H1 (cell line): ENCODE measurements at regions not wholly inside any gene's neighbourhood (a gene's known extent, or its start where the extent isn't known, plus 50 kb on each side); places are given as distances from the start of the nearest gene placed in this dataset.
"Not testable (repeated sequence)": the region's sequence is repeated elsewhere in the genome, so short reads cannot be mapped to it uniquely, and the experiment has no call there.

Source experiments
- CTCF ChIA-PET: fragments of 300-600 bp; sonication (Branson Sonifier 250); formaldehyde crosslinking; loops from one replicate; lab custom pipeline; 2021; ENCODE audit not compliant: partially characterized antibody; lab: Charles Lee
- POLR2A ChIA-PET: fragments of 300-600 bp; sonication (Branson Sonifier 250); formaldehyde crosslinking; loops from one replicate; lab custom pipeline; 2021; ENCODE audit warnings: inconsistent platforms; ENCODE audit not compliant: partially characterized antibody; lab: Charles Lee
- DNase-seq, 2 experiments: peaks; one replicate each; pipeline versions ENCODE4 v3.0.0 to v3.0.0-alpha.2; 2010 to 2022; ENCODE audit warnings: low spot score in 2 of 2, low read depth in 1 of 2, mixed read lengths in 1 of 2
- FAIRE-seq: peaks from 2 replicates; lab custom pipeline; 2011; peaks lifted over from hg19 to GRCh38; lab: Jason Lieb, UNC
- H2AFZ ChIP-seq: 2 replicates; pipeline ENCODE4 v1.8.1; 2012; ENCODE audit warnings: low read length, inconsistent platforms
- H2AK5ac ChIP-seq: 2 replicates; pipeline ENCODE4 v1.6.1; 2013; ENCODE audit warnings: low read depth, low read length
- H2BK120ac ChIP-seq: replicated peaks from 2 replicates; pipeline ENCODE3; 2013; ENCODE audit warnings: low read depth, low read length, inconsistent platforms
- H2BK12ac ChIP-seq: 2 replicates; pipeline ENCODE4 v1.6.1; 2013; ENCODE audit warnings: low read depth, low read length
- H2BK15ac ChIP-seq: 2 replicates; pipeline ENCODE4 v1.6.1; 2013; ENCODE audit warnings: low read length
- H2BK20ac ChIP-seq: 2 replicates; pipeline ENCODE4 v1.6.1; 2013; ENCODE audit warnings: low read length
- H2BK5ac ChIP-seq: 2 replicates; pipeline ENCODE4 v1.6.1; 2013; ENCODE audit warnings: low read depth, low read length
- H3K14ac ChIP-seq: 2 replicates; pipeline ENCODE4 v1.6.1; 2013; ENCODE audit warnings: inconsistent platforms; ENCODE audit not compliant: insufficient read length
- H3K18ac ChIP-seq: 2 replicates; pipeline ENCODE4 v1.6.1; 2013; ENCODE audit warnings: low read length; ENCODE audit errors: extremely low read depth
- H3K23ac ChIP-seq: 2 replicates; pipeline ENCODE4 v1.6.1; 2013; ENCODE audit warnings: inconsistent platforms; ENCODE audit not compliant: insufficient read length
- H3K23me2 ChIP-seq: 2 replicates; pipeline ENCODE4 v1.6.1; 2013; ENCODE audit warnings: low read depth, low read length
- H3K27ac ChIP-seq: 2 replicates; pipeline ENCODE4 v1.6.1; 2011; ENCODE audit warnings: low read depth, low read length, inconsistent platforms
- H3K27me3 ChIP-seq, 4 experiments: replicated peaks in 1 of 4; 1 replicate in 1 of 4; 2 replicates in 3 of 4; pipeline versions ENCODE4 v1.6.1 to v1.8.1; 2011 to 2013; ENCODE audit warnings: low read length in 3 of 4, mild to moderate bottlenecking in 3 of 4, inconsistent platforms in 2 of 4, mixed read lengths in 2 of 4, moderate library complexity in 1 of 4; ENCODE audit not compliant: control insufficient read depth in 3 of 4, insufficient read depth in 3 of 4; ENCODE audit errors: extremely low read depth in 1 of 4
- H3K36me3 ChIP-seq, 4 experiments: 2 replicates each; pipeline versions ENCODE4 v1.6.1 to v1.8.1; 2011 to 2013; ENCODE audit warnings: mild to moderate bottlenecking in 4 of 4, low read length in 3 of 4, moderate library complexity in 2 of 4, control low read depth in 1 of 4, inconsistent platforms in 1 of 4; ENCODE audit not compliant: insufficient read depth in 4 of 4, control insufficient read depth in 2 of 4
- H3K4ac ChIP-seq: replicated peaks from 2 replicates; pipeline ENCODE3; 2013; ENCODE audit warnings: low read length, low read depth, mixed read lengths, inconsistent platforms; ENCODE audit not compliant: insufficient read length
- H3K4me1 ChIP-seq, 4 experiments: replicated peaks in 1 of 4; 1 replicate in 1 of 4; 2 replicates in 3 of 4; pipeline versions ENCODE4 v1.6.1 to v1.8.1; 2011 to 2013; ENCODE audit warnings: low read length in 3 of 4, inconsistent platforms in 2 of 4, mixed read lengths in 1 of 4; ENCODE audit not compliant: insufficient read depth in 4 of 4, control insufficient read depth in 3 of 4
- H3K4me2 ChIP-seq, 2 experiments: 2 replicates each; pipeline versions ENCODE4 v1.6.1 to v1.8.1; 2011 to 2013; ENCODE audit warnings: low read depth in 2 of 2, low read length in 2 of 2, control low read depth in 1 of 2, inconsistent platforms in 1 of 2, mild to moderate bottlenecking in 1 of 2; ENCODE audit not compliant: insufficient read depth in 1 of 2
- H3K4me3 ChIP-seq, 4 experiments: fragments of 200-600, 300-600 bp in 1 of 4; sonication (generic), shearing (Covaris generic), sonication (Bioruptor Twin) in 1 of 4; 2 replicates each; pipeline versions ENCODE4 v1.5.1 to v1.8.1; 2011 to 2016; ENCODE audit warnings: low read length in 4 of 4, low read depth in 3 of 4, control low read depth in 2 of 4, inconsistent platforms in 2 of 4, mild to moderate bottlenecking in 2 of 4, mixed read lengths in 1 of 4, moderate library complexity in 1 of 4; ENCODE audit not compliant: insufficient read depth in 2 of 4; ENCODE audit errors: extremely low read depth in 1 of 4
- H3K56ac ChIP-seq: replicated peaks from 2 replicates; pipeline ENCODE3; 2013; ENCODE audit warnings: low read depth, mild to moderate bottlenecking, mixed read lengths, low read length, inconsistent platforms; ENCODE audit not compliant: insufficient read length
- H3K79me1 ChIP-seq: 2 replicates; pipeline ENCODE4 v1.6.1; 2013; ENCODE audit warnings: low read depth, low read length, control low read depth
- H3K79me2 ChIP-seq, 2 experiments: 2 replicates each; pipeline versions ENCODE4 v1.6.1 to v1.8.1; 2012 to 2013; ENCODE audit warnings: low read length in 2 of 2, mild to moderate bottlenecking in 2 of 2, inconsistent platforms in 1 of 2; ENCODE audit not compliant: insufficient read depth in 2 of 2, control insufficient read depth in 1 of 2
- H3K9ac ChIP-seq, 4 experiments: replicated peaks in 1 of 4; 1 replicate in 1 of 4; 2 replicates in 3 of 4; pipeline versions ENCODE4 v1.6.1 to v1.8.1; 2011 to 2013; ENCODE audit warnings: low read depth in 3 of 4, low read length in 3 of 4, control low read depth in 2 of 4, mild to moderate bottlenecking in 2 of 4, moderate library complexity in 2 of 4, inconsistent platforms in 1 of 4; ENCODE audit errors: extremely low read depth in 1 of 4
- H3K9me3 ChIP-seq, 2 experiments: 2 replicates each; pipeline versions ENCODE4 v1.6.1 to v1.8.1; 2012 to 2013; ENCODE audit warnings: mild to moderate bottlenecking in 2 of 2, moderate library complexity in 2 of 2, control low read depth in 1 of 2, inconsistent platforms in 1 of 2, low read depth in 1 of 2, low read length in 1 of 2, mixed read lengths in 1 of 2; ENCODE audit not compliant: insufficient read depth in 2 of 2
- H4K20me1 ChIP-seq, 2 experiments: replicated peaks in 1 of 2; 2 replicates each; pipeline versions ENCODE3 to v1.8.1; 2011 to 2013; ENCODE audit warnings: inconsistent platforms in 2 of 2, low read length in 2 of 2, mild to moderate bottlenecking in 1 of 2; ENCODE audit not compliant: insufficient read depth in 2 of 2, control insufficient read depth in 1 of 2
- H4K5ac ChIP-seq: 2 replicates; pipeline ENCODE4 v1.6.1; 2013; ENCODE audit warnings: low read length, low read depth, mixed read lengths, inconsistent platforms; ENCODE audit not compliant: insufficient read length
- H4K8ac ChIP-seq: 2 replicates; pipeline ENCODE4 v1.8.0; 2013; ENCODE audit warnings: mild to moderate bottlenecking, moderate library complexity, low read length, inconsistent platforms; ENCODE audit not compliant: insufficient read depth; ENCODE audit errors: extremely low read depth
- H4K91ac ChIP-seq: replicated peaks from 2 replicates; pipeline ENCODE3; 2013; ENCODE audit warnings: low read length, mixed read lengths, inconsistent platforms; ENCODE audit not compliant: insufficient read length
- WGBS, 2 experiments: shearing (Covaris generic) in 1 of 2; methylation state at CpG; one replicate each; pipeline versions ENCODE4 v1.1.6 to v1.1.7; 2013 to 2015; ENCODE audit warnings: low lambda C conversion rate in 2 of 2, mixed read lengths in 2 of 2, inconsistent platforms in 1 of 2, low coverage in 1 of 2, missing lambda C conversion rate in 1 of 2; ENCODE audit not compliant: insufficient replicate concordance in 2 of 2, insufficient coverage in 1 of 2, insufficient read length in 1 of 2; ENCODE audit errors: extremely low coverage in 1 of 2, missing lambda C conversion rate in 1 of 2; 5-methylcytosine and 5-hydroxymethylcytosine counted together

GRCh38 chr1:104288322-104288721 is 538.6 kb downstream of the AMY1C start:
- H3K79me1 ChIP-seq, H2AK5ac ChIP-seq, H2AFZ ChIP-seq, H3K4me2 ChIP-seq, H3K79me2 ChIP-seq, H2BK15ac ChIP-seq, H2BK12ac ChIP-seq, H3K27ac ChIP-seq, POLR2A ChIA-PET, H3K27me3 ChIP-seq, H4K5ac ChIP-seq, H3K4me3 ChIP-seq, H3K4ac ChIP-seq, H3K36me3 ChIP-seq, H3K56ac ChIP-seq, H4K20me1 ChIP-seq, H3K9ac ChIP-seq, H2BK20ac ChIP-seq, H4K91ac ChIP-seq, H2BK5ac ChIP-seq, H3K9me3 ChIP-seq, H3K14ac ChIP-seq, H3K23me2 ChIP-seq, FAIRE-seq, H2BK120ac ChIP-seq, H4K8ac ChIP-seq, CTCF ChIA-PET, H3K4me1 ChIP-seq, H3K18ac ChIP-seq, DNase-seq, H3K23ac ChIP-seq: not testable (repeated sequence)
- WGBS, 2 experiments, result 95% methylated on average over 4 of the region's 4 CpGs; no CpG with 5 or more reads in 1 of the 2 experiments
